Loucy (cell line): ENCODE measurements at regions not wholly inside any gene's neighbourhood (a gene's known extent, or its start where the extent isn't known, plus 50 kb on each side); places are given as distances from the start of the nearest gene placed in this dataset.
"Not testable (repeated sequence)": the region's sequence is repeated elsewhere in the genome, so short reads cannot be mapped to it uniquely, and the experiment has no call there.

Source experiments
- H2AFZ ChIP-seq: fragments of 200-600 bp; sonication (generic); 2 replicates; pipeline ENCODE4 v1.6.0; 2016; ENCODE audit warnings: antibody characterized with exemption, mild to moderate bottlenecking, low read length, moderate library complexity
- H3F3A ChIP-seq: fragments of 200-600 bp; 2 replicates; pipeline ENCODE4 v1.6.0; 2016; ENCODE audit warnings: antibody characterized with exemption, low read depth, mild to moderate bottlenecking
- H3K27me3 ChIP-seq: fragments of 200-600 bp; sonication (generic); 2 replicates; pipeline ENCODE4 v1.6.1; 2014; ENCODE audit warnings: low read length, mild to moderate bottlenecking; ENCODE audit not compliant: insufficient read depth, poor library complexity, severe bottlenecking
- H3K36me3 ChIP-seq: fragments of 200-600 bp; sonication (generic); 2 replicates; pipeline ENCODE4 v1.6.1; 2016; ENCODE audit warnings: low read length; ENCODE audit not compliant: insufficient read depth
- H3K4me1 ChIP-seq: fragments of 200-600 bp; sonication (generic); 2 replicates; pipeline ENCODE4 v1.5.1; 2014; ENCODE audit warnings: low read length, mild to moderate bottlenecking; ENCODE audit not compliant: insufficient read depth, poor library complexity, severe bottlenecking
- H3K4me2 ChIP-seq: fragments of 200-600 bp; sonication (generic); 2 replicates; pipeline ENCODE4 v1.6.0; 2014; ENCODE audit warnings: antibody characterized with exemption, low read length, low read depth, mild to moderate bottlenecking; ENCODE audit not compliant: poor library complexity, severe bottlenecking
- H3K4me3 ChIP-seq: fragments of 200-600 bp; sonication (generic); 2 replicates; pipeline ENCODE4 v1.5.1; 2014; ENCODE audit warnings: low read length, mild to moderate bottlenecking, mixed read lengths; ENCODE audit not compliant: poor library complexity, severe bottlenecking
- H3K79me2 ChIP-seq: fragments of 200-600 bp; sonication (generic); 2 replicates; pipeline ENCODE4 v1.6.1; 2014; ENCODE audit warnings: low read length; ENCODE audit not compliant: insufficient read depth
- H3K9ac ChIP-seq: fragments of 200-600 bp; sonication (generic); 2 replicates; pipeline ENCODE4 v1.6.0; 2014; ENCODE audit warnings: mild to moderate bottlenecking, low read depth, low read length, moderate library complexity; ENCODE audit not compliant: poor library complexity, severe bottlenecking
- H3K9me2 ChIP-seq: fragments of 200-600 bp; sonication (generic); replicated peaks from 2 replicates; pipeline ENCODE4 v1.6.1; 2016; ENCODE audit warnings: low read depth, low read length, mixed read lengths
- H3K9me3 ChIP-seq: fragments of 200-600 bp; sonication (generic); 2 replicates; pipeline ENCODE4 v1.6.1; 2014; ENCODE audit warnings: mild to moderate bottlenecking, antibody characterized with exemption, low read length, low read depth; ENCODE audit not compliant: insufficient read depth
- H4K20me1 ChIP-seq: fragments of 200-600 bp; sonication (generic); 2 replicates; pipeline ENCODE4 v1.6.0; 2014; ENCODE audit warnings: antibody characterized with exemption, low read length, mild to moderate bottlenecking; ENCODE audit not compliant: insufficient read depth, poor library complexity, severe bottlenecking
- EZH2phosphoT487 ChIP-seq: fragments of 200-600 bp; IDR thresholded peaks from 2 replicates; pipeline ENCODE4 v1.6.1; 2018; ENCODE audit warnings: antibody characterized with exemption, mild to moderate bottlenecking, moderate library complexity, borderline replicate concordance
- TF ChIP-seq, protein P1 (sequence below): fragments of 200-600 bp; sonication (generic); conservative IDR thresholded peaks from 2 replicates; pipeline ENCODE4 v1.5.1; 2014; ENCODE audit warnings: mild to moderate bottlenecking, antibody characterized with exemption, low read length

DNA sequence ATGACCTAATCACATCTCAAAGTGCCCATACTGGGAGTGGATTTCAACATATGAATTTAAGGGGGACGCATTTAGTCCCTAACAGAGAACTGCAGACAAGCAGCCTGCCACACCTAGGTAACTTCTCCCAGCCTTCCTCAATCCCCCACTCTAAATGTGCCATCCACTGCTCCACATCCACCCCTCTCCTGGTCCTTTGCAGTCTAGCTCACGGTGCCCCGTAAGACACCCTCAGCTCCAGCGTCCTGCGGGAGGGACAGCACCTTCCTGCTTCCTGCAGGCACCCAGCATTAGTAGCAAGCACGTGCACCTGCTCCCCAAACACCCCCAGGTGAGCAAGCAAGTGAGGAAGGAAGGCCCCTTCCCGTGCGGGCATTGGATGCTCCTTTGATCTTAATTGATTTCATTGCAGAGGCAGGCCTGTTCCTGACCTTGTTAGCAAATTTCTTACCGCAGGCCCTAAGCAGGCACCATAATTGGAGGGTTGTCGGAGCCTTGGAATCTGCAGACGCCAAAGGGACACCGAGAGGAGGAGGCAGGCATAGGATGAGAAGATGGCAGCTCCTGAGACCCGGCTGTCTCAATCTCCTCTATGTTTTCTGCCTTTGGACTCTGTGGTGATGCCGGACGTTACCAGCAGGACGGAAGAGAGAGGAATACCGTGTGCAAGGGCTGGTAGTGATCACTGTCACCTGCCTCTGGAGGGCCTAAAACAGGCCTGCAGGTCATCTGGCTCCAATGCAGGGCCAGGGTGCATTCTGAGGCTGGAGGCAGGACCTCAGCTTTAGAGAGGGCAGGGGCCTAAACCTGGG, 75.8 kb upstream of the CHST15 start:
- Histone ChIP-seq H3K36me3 (no peaks in the 10 kb centered on the region), H3K4me2 (no peak overlapping the region), H3K27me3 (no peaks in the 10 kb centered on the region), H3K9me2 (no peaks in the 10 kb centered on the region), H3K9ac (no peak overlapping the region), H3K4me1 (no peaks in the 10 kb centered on the region), H3K4me3 (no peak overlapping the region), H2AFZ (no peak overlapping the region), H3K9me3 (no peaks in the 10 kb centered on the region), H3F3A (no peaks in the 10 kb centered on the region), H3K79me2 (no peaks in the 10 kb centered on the region), H4K20me1 (no peaks in the 10 kb centered on the region)
- TF ChIP-seq EZH2phosphoT487: no peak
- TF ChIP-seq, protein P1, sequence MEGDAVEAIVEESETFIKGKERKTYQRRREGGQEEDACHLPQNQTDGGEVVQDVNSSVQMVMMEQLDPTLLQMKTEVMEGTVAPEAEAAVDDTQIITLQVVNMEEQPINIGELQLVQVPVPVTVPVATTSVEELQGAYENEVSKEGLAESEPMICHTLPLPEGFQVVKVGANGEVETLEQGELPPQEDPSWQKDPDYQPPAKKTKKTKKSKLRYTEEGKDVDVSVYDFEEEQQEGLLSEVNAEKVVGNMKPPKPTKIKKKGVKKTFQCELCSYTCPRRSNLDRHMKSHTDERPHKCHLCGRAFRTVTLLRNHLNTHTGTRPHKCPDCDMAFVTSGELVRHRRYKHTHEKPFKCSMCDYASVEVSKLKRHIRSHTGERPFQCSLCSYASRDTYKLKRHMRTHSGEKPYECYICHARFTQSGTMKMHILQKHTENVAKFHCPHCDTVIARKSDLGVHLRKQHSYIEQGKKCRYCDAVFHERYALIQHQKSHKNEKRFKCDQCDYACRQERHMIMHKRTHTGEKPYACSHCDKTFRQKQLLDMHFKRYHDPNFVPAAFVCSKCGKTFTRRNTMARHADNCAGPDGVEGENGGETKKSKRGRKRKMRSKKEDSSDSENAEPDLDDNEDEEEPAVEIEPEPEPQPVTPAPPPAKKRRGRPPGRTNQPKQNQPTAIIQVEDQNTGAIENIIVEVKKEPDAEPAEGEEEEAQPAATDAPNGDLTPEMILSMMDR: no peak

DNA sequence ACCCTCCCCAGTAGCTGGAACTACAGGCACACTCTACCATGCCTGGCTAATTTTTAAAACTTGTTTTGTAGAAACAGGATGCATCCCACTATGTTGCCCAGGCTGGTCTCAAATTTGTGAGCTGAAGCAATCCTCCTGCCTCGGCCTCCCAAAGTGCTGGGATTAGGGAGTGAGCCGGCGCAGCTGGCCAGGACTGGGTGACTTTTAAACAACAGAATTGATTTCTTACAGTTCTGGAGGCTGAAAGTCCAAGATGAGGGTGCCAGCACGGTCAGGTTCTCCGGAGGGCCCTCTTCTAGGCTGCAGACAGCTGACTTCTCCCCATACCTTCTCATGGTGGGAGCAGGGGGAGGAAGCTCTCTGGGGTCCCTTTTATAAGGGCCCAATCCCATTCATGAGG, 75.2 kb upstream of the CHST15 start:
- Histone ChIP-seq H3F3A (no peaks in the 10 kb centered on the region), H3K79me2 (no peaks in the 10 kb centered on the region), H4K20me1 (no peaks in the 10 kb centered on the region), H3K36me3 (no peaks in the 10 kb centered on the region), H3K4me2 (no peak overlapping the region), H3K9me2 (no peaks in the 10 kb centered on the region), H3K4me3 (no peak overlapping the region), H3K27me3 (no peaks in the 10 kb centered on the region), H2AFZ (no peak overlapping the region), H3K9me3 (no peaks in the 10 kb centered on the region), H3K9ac (no peak overlapping the region), H3K4me1 (no peaks in the 10 kb centered on the region)
- TF ChIP-seq, protein P1: no peak
- no peak for TF ChIP-seq EZH2phosphoT487

DNA sequence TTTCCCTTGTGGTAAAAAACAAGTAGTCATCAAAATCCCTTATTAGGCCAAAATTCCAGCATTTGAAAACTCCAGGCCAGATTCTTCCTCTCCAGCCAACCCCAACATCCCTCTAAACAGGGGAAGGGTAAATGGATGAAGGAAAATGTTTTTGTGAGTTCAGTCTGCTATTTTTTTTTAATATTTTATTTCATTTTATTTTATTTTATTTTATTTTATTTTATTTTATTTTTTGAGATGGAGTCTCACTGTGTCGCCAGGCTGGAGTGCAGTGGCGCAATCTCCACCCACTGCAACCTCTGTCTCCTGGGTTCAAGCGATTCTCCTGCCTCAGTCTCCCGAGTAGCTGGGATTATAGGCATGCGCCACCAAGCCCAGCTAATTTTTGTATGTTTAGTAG, 74.5 kb upstream of the CHST15 start:
- not testable (repeated sequence) for H3K4me3 ChIP-seq, H3K9me3 ChIP-seq, H3K4me2 ChIP-seq, H3K79me2 ChIP-seq, H2AFZ ChIP-seq, H3K9ac ChIP-seq, H3K4me1 ChIP-seq, H4K20me1 ChIP-seq, H3K36me3 ChIP-seq, H3K27me3 ChIP-seq, H3F3A ChIP-seq, H3K9me2 ChIP-seq
